CD4-positive, alpha-beta T cell treated with Interleukin-12 subunit alpha and Interleukin-12 subunit beta, for 1 hour (primary cell): ENCODE measurements at regions not wholly inside any gene's neighbourhood (a gene's known extent, or its start where the extent isn't known, plus 50 kb on each side); places are given as distances from the start of the nearest gene placed in this dataset.

ENCODE experiments used
- DNase-seq: peaks from one replicate; pipeline ENCODE4 v3.0.0-alpha.2; 2020

DNA sequence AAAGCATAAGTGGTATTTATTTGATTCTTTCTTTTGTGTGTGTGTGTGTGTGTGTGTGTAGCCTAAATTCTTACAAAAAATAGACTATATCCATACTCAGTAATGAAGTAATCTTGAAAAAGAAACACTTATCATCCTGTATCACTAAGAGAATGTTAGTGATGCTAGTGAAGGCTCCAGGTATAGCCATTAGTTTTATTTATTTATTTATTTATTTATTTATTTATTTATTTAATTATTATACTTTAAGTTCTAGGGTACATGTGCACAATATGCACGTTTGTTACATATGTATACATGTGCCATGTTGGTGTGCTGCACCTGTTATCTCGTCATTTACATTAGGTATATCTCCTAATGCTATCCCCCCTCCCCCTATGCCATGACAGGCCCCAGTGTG is 436.0 kb downstream of the HTR7 start:
- DNase-seq, result no peak

DNA sequence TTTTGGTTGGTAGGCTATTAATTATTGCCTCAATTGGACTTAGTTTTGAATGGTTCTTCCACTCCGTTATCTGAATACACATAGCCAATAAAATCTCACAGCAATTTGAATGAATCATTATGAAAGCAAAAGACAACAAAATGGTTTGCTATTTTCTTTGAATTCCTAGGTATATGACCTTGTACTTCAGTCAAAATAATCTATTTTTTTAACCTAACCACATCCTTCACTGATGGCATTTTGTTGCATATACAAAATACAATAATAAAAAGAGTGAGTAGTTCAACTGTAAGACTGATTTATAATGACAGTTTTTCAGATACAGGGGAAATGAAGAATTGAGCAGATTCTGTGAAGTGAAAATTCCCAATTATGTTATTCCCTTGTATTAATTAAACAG is 433.1 kb downstream of the HTR7 start:
- no peak for DNase-seq

GRCh38 chr10:90430186-90430585 is 427.7 kb downstream of the HTR7 start:
- no peak for DNase-seq

- DNase-seq, result no peak
These were observed 425.0 kb downstream of the HTR7 start for GRCh38 chr10:90432866-90433265.

GRCh38 chr10:90435296-90435695 is 422.5 kb downstream of the HTR7 start:
- DNase-seq, result no peak

- DNase-seq, result no peak
These were observed 420.4 kb downstream of the HTR7 start for GRCh38 chr10:90437452-90437851.

GRCh38 chr10:90440870-90441269 is 417.0 kb downstream of the HTR7 start:
- DNase-seq, result no peak

DNA sequence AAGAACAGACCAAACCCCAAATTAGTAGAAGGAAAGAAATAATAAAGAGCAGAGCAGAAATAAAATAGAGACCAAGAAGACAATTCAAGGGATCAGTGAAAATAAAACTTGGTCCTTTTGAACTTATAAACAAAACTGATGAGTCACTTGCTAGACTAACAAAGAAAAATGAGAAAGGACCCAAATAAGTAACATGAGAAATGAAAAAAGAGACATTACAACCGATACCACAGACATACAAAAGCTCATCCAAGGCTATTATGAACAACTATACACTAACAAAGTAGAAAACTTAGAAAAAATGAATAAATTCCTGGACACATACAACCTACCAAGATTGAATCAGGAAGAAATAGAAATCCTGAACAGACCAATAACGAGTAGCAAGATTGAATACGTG is 414.5 kb downstream of the HTR7 start:
- DNase-seq, result no peak

DNA sequence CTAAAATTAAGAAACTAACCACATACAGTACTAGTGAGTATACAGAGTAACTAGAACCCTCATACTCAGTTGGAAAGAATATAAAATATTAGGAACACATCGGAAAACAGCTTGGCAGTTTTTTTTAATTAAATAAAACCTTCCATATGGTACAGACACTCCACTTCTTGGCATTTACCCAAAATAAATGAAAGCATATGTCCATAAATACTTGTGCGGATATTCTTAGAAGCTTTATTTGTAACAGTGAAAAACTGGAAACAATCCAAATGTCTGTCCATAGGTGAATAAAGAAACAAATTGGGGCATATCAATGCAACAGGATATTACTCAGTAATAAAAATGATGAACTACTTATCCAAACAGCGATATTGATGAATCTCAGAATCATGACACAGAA is 410.0 kb downstream of the HTR7 start:
- DNase-seq, result no peak

- no peak for DNase-seq
These were observed 407.0 kb downstream of the HTR7 start for GRCh38 chr10:90450797-90451196.

GRCh38 chr10:90451283-90451682 is 406.6 kb downstream of the HTR7 start:
- no peak for DNase-seq

- no peak for DNase-seq
These were observed 399.8 kb downstream of the HTR7 start for GRCh38 chr10:90458054-90458453.

DNA sequence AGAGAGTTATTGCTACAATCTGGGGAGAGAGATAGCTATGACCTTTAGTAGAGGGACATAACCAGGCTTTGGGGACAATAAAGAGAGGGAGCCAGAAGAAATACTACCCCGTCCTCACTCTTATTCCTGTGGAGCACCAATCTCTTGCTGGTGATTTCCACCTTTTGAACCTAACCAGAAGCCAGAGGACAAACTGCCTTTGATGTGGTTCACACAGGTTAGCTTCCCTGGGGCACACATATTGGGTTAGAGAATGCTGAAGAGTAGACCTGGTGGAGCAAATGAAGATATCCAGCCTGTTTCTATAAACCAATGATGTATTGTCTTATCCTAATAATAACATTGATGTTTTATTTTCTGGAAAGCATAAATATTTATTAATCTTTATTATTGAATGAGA is 399.3 kb downstream of the HTR7 start:
- no peak for DNase-seq

- DNase-seq, result no peak
These were observed 396.2 kb downstream of the HTR7 start for GRCh38 chr10:90461437-90462155.

DNA sequence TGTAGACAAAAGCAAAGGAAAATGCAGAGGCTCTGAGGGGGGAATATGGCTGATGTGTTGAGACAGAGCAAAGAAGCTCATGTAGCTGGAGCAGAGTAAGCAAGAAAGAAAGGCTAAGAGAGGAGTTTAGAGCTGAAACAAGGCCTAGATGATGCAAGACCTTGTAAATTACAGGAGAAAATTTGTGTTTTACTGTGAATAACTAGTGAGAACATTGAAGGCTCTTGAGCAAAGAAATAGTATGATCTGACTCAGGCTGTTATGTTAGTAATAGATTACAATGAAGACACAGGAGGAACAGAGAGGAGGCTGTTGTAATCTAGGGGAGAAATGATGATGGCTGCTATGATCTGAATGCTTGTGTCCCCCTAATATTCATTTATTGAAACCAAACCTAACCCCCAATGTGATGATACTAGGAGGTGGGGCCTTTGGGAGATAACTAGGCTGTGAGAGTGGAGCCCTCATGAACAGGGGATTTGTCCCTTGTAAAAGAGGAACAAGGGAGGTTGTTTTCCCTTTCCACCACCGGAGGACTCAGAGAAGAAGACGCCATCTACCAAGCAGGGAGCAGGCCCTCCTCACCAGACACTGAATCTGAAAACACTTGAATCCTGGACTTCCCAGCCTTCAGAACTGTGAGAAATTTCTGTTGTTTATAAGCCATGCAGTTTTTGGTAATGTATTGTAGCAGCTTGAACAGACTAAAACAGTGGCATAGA is 394.9 kb downstream of the HTR7 start:
- DNase-seq, result no peak

- DNase-seq, result no peak
These were observed 393.5 kb downstream of the HTR7 start for GRCh38 chr10:90464329-90464728.

DNA sequence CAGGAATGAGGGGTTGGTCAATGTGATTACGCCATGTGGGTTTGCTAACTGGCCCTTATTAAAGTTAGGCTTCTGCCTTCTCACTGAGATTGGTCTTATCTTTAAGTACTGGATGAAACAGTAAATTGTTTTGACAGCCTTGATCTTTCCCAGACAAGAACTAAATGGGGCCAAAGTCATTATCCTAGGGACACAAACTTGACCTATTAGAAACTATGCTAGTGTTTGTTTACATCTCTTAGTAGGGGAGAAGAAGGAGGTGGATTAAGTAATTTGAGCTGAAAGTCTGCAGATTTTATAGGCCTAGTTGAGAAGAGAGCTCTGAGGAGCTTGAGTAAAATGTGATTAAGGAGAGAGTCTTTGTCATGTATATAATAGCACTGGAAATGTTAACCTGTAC is 386.9 kb downstream of the HTR7 start:
- DNase-seq, result no peak

DNA sequence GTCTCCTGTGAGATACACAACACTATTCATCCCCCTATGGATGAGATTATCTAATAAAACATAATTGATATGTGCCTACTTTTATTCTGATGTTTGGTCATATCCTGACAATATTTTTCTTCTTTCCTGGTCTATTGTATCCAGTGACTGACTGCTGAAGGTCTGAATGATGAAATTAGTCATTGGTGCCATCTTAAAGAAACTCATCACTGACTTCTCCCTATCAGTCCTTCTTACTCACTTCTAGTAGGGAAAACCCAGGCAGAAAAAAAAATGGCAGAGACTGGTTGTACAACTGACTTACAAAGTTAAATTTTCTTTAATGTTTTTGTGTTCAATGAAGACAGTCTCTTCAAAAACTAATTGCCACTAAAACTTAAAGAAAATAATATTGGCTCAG is 377.4 kb downstream of the HTR7 start:
- DNase-seq, result no peak

DNA sequence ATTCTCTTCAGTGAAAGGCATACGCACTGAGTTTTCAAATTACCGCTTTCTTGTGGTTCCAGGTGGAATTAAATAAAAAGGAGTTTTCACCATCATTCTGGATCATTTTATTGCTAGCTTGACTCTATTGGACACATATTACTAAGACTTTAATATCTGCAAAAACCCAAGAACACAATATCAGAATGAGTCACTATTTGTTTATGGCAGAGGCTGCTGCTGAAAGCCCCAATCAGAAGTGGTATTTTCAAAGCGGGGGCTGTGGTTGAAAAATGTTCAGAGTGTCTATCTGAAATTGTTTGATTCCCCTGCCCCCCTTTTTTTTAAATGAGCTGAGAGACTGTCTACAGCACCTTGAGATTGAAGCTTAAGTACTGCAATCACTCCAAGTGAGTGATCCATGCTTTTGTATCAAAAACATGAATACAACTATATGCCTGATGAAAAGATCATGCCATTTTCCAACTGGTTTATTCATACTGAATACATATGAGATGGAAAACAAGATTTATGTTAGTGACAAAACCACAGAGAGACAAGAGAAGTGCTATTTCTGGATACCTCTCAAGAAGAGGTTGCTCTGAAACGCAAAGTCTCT is 376.4 kb downstream of the HTR7 start:
- no peak for DNase-seq

DNA sequence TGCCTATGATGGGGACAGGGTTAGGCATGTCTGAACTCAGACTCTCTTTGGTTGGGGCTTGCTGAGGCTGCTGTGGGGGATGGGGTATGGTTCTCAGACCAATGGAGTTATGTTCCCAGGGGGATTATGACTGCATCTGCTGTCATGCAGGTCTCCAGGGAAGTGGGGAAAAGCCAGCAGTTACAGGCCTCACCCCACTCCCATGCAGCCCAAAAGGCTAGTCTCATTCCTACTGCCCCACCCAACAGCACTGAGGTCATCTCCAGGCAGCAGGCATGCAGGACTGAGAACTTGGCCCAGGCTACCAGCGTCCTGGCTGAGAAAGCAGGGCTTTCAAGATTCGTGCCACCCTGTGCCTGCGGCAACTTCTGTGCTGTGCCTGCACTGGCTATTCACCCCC is 373.3 kb downstream of the HTR7 start:
- no peak for DNase-seq

- no peak for DNase-seq
These were observed 363.7 kb downstream of the HTR7 start for GRCh38 chr10:90494183-90494582.

DNA sequence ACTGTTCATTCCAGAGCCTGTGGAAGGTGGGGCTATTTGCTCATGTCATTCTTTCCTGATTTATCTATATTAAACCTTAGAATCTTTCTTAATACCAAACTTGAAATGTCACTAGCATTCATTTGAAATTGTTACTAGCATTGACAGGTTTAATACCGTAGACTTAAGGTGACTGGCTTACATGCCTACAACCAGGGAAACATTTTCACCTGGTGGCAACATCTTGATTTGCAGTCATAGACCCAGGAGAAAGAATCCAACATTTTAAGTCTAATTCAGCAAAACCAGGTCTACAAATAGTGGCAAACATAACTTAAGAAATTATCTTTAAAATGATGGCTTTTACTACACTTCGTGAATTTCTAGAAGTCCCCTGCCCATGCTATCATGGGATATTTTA is 353.7 kb downstream of the HTR7 start:
- no peak for DNase-seq

GRCh38 chr10:90526721-90527120 is 331.1 kb downstream of the HTR7 start:
- DNase-seq, result no peak

GRCh38 chr10:90530521-90530920 is 327.3 kb downstream of the HTR7 start:
- no peak for DNase-seq
